GM19438 (cell line): ENCODE measurements at regions not wholly inside any gene's neighbourhood (a gene's known extent, or its start where the extent isn't known, plus 50 kb on each side); places are given as distances from the start of the nearest gene placed in this dataset.

Source experiments
- ATAC-seq: cut with Tn5 transposase; IDR thresholded peaks from one replicate; pipeline ENCODE4 v1.9.1; 2021; ENCODE audit warnings: low read depth; ENCODE audit not compliant: unreplicated experiment

GRCh38 chr14:101064121-101064661, 160.7 kb upstream of the RTL1 start:
- ATAC-seq: no peak

GRCh38 chr14:101064718-101065117, 161.2 kb upstream of the RTL1 start:
- ATAC-seq: no peak

- no peak for ATAC-seq
These were observed 161.7 kb upstream of the RTL1 start for GRCh38 chr14:101065246-101065645.

GRCh38 chr14:101065696-101066694, 162.5 kb upstream of the RTL1 start:
- ATAC-seq: no peak

- ATAC-seq: no peak
These were observed 163.4 kb upstream of the RTL1 start for GRCh38 chr14:101066826-101067510.

GRCh38 chr14:101068313-101069227, 165.0 kb upstream of the RTL1 start:
- ATAC-seq: no peak

GRCh38 chr14:101069228-101069549, 165.7 kb upstream of the RTL1 start:
- no peak for ATAC-seq

GRCh38 chr14:101069666-101070362, 166.3 kb upstream of the RTL1 start:
- no peak for ATAC-seq

- no peak for ATAC-seq
These were observed 167.3 kb upstream of the RTL1 start for GRCh38 chr14:101070540-101071492.

- no peak for ATAC-seq
These were observed 168.0 kb upstream of the RTL1 start for GRCh38 chr14:101071493-101071906.

GRCh38 chr14:101072070-101072469, 168.5 kb upstream of the RTL1 start:
- ATAC-seq: no peak

GRCh38 chr14:101072531-101072930, 169.0 kb upstream of the RTL1 start:
- no peak for ATAC-seq

GRCh38 chr14:101072945-101073597, 169.5 kb upstream of the RTL1 start:
- peak; percentile 82 for ATAC-seq

GRCh38 chr14:101073598-101073965, 170.1 kb upstream of the RTL1 start:
- ATAC-seq: no peak

- ATAC-seq: no peak
These were observed 170.9 kb upstream of the RTL1 start for GRCh38 chr14:101074196-101075024.

GRCh38 chr14:101075025-101075800, 171.7 kb upstream of the RTL1 start:
- ATAC-seq: no peak
